GM23248 (cell line): ENCODE measurements at regions not wholly inside any gene's neighbourhood (a gene's known extent, or its start where the extent isn't known, plus 50 kb on each side); places are given as distances from the start of the nearest gene placed in this dataset.

Experiments
- EZH2 ChIP-seq: fragments of 200-600 bp; sonication (generic); IDR thresholded peaks from 2 replicates; pipeline ENCODE4 v1.6.1; 2018; ENCODE audit warnings: antibody characterized with exemption, mild to moderate bottlenecking; ENCODE audit not compliant: insufficient read depth, poor library complexity, severe bottlenecking
- EZH2phosphoT487 ChIP-seq: fragments of 200-600 bp; sonication (generic); IDR thresholded peaks from 2 replicates; pipeline ENCODE4 v1.6.1; 2018; ENCODE audit warnings: antibody characterized with exemption, moderate library complexity, mild to moderate bottlenecking, low read depth; ENCODE audit not compliant: insufficient read depth

DNA sequence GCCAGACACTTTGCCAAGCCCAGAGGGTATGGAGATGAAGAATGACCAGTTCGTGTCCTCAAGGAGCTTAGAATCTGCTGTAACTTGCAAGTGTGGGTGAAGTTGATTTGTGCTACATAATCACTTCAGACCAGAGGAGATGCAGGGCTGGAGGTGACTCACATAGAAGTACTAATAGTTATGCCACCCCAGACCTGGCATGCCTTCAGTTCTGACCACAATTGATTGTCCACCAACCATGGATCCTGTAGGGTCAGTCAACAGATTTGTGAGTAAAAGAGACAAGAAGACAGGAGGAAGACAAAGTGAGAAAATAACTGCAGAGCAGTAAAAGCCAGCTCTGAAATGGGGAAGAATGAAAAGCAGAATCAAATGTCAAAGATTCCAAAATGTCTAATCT is 51.2 kb upstream of the BMPER start:
- TF ChIP-seq EZH2 (no peak), EZH2phosphoT487 (no peak)
